Osteocyte (in vitro differentiated cells): ENCODE measurements at regions not wholly inside any gene's neighbourhood (a gene's known extent, or its start where the extent isn't known, plus 50 kb on each side); places are given as distances from the start of the nearest gene placed in this dataset.

ENCODE experiments used
- DNase-seq: peaks from one replicate; pipeline ENCODE4 v3.0.0; 2021; ENCODE audit warnings: mixed read lengths; ENCODE audit not compliant: unreplicated experiment; ENCODE audit errors: extremely low spot score
- H3K27ac Mint-ChIP-seq: one replicate; pipeline ENCODE4 v1.8.0; 2021; ENCODE audit warnings: mild to moderate bottlenecking, mixed read lengths; ENCODE audit not compliant: unreplicated experiment
- H3K27me3 Mint-ChIP-seq: one replicate; pipeline ENCODE4 v1.8.0; 2021; ENCODE audit warnings: mixed read lengths; ENCODE audit not compliant: unreplicated experiment
- H3K36me3 Mint-ChIP-seq: one replicate; pipeline ENCODE4 v1.8.0; 2021; ENCODE audit warnings: mixed read lengths; ENCODE audit not compliant: unreplicated experiment
- H3K4me1 Mint-ChIP-seq: one replicate; pipeline ENCODE4 v1.8.0; 2021; ENCODE audit warnings: mixed read lengths; ENCODE audit not compliant: unreplicated experiment
- H3K4me3 Mint-ChIP-seq: one replicate; pipeline ENCODE4 v1.8.0; 2021; ENCODE audit warnings: mild to moderate bottlenecking, moderate library complexity, mixed read lengths; ENCODE audit not compliant: unreplicated experiment
- H3K9me3 Mint-ChIP-seq: one replicate; pipeline ENCODE4 v1.8.0; 2021; ENCODE audit warnings: mixed read lengths; ENCODE audit not compliant: unreplicated experiment
- TF ChIP-seq, protein P1 (sequence below): fragments of 200-600 bp; sonication (generic); IDR thresholded peaks from 2 replicates; pipeline ENCODE4 v1.5.0; 2021; ENCODE audit warnings: antibody characterized with exemption, mild to moderate bottlenecking, moderate library complexity

DNA sequence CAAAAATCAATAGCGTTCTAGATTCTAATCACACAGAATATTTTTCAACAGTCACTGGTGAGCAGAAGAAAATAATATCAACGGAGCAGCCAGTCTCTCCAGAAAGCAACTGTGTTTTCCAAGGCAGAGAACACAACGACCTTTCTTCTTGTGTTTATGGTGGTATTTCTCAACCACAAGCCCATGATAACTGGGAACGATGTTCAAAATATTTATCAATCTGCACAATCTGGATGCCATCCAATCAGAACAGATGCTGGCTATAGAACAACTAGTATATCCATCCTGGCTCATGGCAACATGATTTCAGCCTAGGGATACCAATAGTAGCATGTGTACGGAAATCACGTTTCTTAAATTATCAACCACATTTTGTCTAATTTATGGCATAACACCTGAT is 162.7 kb upstream of the RUNX1 start:
- Mint-ChIP-seq H3K4me1 (peaks cover 11% of the 10 kb centered on the region), H3K9me3 (no peaks in the 10 kb centered on the region), H3K27ac (no peak overlapping the region), H3K36me3 (no peaks in the 10 kb centered on the region), H3K27me3 (no peaks in the 10 kb centered on the region), H3K4me3 (no peak overlapping the region)
- TF ChIP-seq, protein P1, sequence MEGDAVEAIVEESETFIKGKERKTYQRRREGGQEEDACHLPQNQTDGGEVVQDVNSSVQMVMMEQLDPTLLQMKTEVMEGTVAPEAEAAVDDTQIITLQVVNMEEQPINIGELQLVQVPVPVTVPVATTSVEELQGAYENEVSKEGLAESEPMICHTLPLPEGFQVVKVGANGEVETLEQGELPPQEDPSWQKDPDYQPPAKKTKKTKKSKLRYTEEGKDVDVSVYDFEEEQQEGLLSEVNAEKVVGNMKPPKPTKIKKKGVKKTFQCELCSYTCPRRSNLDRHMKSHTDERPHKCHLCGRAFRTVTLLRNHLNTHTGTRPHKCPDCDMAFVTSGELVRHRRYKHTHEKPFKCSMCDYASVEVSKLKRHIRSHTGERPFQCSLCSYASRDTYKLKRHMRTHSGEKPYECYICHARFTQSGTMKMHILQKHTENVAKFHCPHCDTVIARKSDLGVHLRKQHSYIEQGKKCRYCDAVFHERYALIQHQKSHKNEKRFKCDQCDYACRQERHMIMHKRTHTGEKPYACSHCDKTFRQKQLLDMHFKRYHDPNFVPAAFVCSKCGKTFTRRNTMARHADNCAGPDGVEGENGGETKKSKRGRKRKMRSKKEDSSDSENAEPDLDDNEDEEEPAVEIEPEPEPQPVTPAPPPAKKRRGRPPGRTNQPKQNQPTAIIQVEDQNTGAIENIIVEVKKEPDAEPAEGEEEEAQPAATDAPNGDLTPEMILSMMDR, result no peak
- DNase-seq, result no peak

DNA sequence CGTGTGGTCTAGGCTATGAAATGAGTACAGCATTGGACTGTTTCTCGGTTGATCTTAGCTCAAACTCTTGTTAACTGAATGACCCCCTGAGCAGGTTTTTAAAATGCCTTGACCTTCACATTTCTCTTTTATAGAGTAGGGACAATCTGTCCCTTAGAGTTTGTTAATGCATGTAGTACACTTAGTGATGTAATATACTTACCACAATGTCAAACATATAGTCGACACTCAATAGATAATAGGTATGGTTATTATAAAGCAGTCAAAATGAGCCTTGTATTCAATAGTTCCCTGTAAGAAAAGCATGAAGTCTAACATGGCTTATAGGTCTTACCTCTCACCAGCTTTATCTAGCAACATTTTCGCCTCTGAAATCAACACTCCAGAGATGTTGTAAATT is 161.0 kb upstream of the RUNX1 start:
- no peak overlapping the region for H3K27ac Mint-ChIP-seq
- no peaks in the 10 kb centered on the region for H3K9me3 Mint-ChIP-seq
- peaks cover 12% of the 10 kb centered on the region for H3K4me1 Mint-ChIP-seq
- no peak overlapping the region for H3K4me3 Mint-ChIP-seq
- no peaks in the 10 kb centered on the region for H3K36me3 Mint-ChIP-seq
- no peaks in the 10 kb centered on the region for H3K27me3 Mint-ChIP-seq
- DNase-seq, result no peak
- TF ChIP-seq, protein P1, result no peak

- Mint-ChIP-seq H3K27ac (no peak overlapping the region), H3K27me3 (no peaks in the 10 kb centered on the region), H3K36me3 (no peaks in the 10 kb centered on the region), H3K4me3 (no peak overlapping the region), H3K4me1 (peaks cover 12% of the 10 kb centered on the region), H3K9me3 (no peaks in the 10 kb centered on the region)
- DNase-seq, result no peak
- TF ChIP-seq, protein P1, result no peak
Measured at GRCh38 chr21:35208810-35209517, 159.9 kb upstream of the RUNX1 start.

DNA sequence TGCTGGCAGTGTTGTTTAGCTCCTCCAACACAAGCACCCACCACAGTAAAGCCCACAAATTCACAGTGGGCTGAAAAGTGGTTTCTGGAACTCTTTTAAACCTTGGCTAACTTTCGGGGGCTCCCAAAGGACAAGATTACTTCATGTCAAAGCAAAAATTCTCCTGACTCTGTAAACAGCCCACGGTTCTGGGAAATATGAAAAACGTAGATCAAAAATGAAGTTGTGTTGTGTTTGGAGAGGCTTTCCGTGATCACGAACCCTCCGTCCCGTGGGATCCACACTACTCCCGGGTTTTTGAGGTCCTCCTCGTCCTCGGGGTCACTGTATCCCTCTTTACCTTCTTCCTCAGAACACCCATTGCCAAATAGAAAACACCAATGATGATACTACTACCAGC is 159.0 kb upstream of the RUNX1 start:
- Mint-ChIP-seq H3K27ac (no peak overlapping the region), H3K27me3 (no peaks in the 10 kb centered on the region), H3K36me3 (no peaks in the 10 kb centered on the region), H3K4me1 (peaks cover 21% of the 10 kb centered on the region), H3K4me3 (no peak overlapping the region), H3K9me3 (no peaks in the 10 kb centered on the region)
- DNase-seq, result no peak
- TF ChIP-seq, protein P1, result no peak

GRCh38 chr21:35207322-35207721 is 158.2 kb upstream of the RUNX1 start:
- Mint-ChIP-seq H3K36me3 (no peaks in the 10 kb centered on the region), H3K27ac (no peak overlapping the region)
- TF ChIP-seq, protein P1, result no peak

More at GRCh38 chr21:35207322-35207721, 158.2 kb upstream of the RUNX1 start:
- Mint-ChIP-seq H3K4me3 (no peak overlapping the region), H3K4me1 (peaks cover 25% of the 10 kb centered on the region), H3K9me3 (no peaks in the 10 kb centered on the region), H3K27me3 (no peaks in the 10 kb centered on the region)
- DNase-seq, result no peak
